ENCODE measurements at regions not wholly inside any gene's neighbourhood (a gene's known extent, or its start where the extent isn't known, plus 50 kb on each side); places are given as distances from the start of the nearest gene placed in this dataset.

DNA sequence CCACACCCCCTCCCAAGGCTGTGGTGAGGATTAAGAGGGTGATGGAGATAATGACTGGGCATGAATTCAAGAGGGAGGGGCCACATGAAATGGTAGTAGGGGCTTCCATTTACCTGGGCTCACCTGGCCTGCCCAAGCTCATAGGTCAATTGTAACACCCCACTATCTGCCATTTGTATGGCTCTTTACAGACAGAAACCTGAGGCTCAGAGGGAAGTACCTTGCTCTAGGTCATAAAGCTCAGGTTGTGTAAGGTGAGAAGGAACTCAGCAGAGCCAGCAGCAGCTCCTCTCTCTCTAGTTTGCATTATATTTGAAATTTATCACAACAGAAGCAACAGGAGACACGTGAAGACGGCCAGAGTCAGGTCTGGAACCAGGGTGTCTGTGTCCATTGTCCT lies 133.4 kb upstream of the ALDH1B1 start:
- TF ChIP-seq, protein P1, sequence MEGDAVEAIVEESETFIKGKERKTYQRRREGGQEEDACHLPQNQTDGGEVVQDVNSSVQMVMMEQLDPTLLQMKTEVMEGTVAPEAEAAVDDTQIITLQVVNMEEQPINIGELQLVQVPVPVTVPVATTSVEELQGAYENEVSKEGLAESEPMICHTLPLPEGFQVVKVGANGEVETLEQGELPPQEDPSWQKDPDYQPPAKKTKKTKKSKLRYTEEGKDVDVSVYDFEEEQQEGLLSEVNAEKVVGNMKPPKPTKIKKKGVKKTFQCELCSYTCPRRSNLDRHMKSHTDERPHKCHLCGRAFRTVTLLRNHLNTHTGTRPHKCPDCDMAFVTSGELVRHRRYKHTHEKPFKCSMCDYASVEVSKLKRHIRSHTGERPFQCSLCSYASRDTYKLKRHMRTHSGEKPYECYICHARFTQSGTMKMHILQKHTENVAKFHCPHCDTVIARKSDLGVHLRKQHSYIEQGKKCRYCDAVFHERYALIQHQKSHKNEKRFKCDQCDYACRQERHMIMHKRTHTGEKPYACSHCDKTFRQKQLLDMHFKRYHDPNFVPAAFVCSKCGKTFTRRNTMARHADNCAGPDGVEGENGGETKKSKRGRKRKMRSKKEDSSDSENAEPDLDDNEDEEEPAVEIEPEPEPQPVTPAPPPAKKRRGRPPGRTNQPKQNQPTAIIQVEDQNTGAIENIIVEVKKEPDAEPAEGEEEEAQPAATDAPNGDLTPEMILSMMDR (IDR thresholded peaks at IDR 0.05; ENCODE audit: low read depth, low read length, missing input control), result no peak
- TF ChIP-seq SP1 (IDR thresholded peaks at IDR 0.05), result no peak
- TF ChIP-seq RAD21 (IDR thresholded peaks at IDR 0.05), result no peak
- TF ChIP-seq, protein P2, sequence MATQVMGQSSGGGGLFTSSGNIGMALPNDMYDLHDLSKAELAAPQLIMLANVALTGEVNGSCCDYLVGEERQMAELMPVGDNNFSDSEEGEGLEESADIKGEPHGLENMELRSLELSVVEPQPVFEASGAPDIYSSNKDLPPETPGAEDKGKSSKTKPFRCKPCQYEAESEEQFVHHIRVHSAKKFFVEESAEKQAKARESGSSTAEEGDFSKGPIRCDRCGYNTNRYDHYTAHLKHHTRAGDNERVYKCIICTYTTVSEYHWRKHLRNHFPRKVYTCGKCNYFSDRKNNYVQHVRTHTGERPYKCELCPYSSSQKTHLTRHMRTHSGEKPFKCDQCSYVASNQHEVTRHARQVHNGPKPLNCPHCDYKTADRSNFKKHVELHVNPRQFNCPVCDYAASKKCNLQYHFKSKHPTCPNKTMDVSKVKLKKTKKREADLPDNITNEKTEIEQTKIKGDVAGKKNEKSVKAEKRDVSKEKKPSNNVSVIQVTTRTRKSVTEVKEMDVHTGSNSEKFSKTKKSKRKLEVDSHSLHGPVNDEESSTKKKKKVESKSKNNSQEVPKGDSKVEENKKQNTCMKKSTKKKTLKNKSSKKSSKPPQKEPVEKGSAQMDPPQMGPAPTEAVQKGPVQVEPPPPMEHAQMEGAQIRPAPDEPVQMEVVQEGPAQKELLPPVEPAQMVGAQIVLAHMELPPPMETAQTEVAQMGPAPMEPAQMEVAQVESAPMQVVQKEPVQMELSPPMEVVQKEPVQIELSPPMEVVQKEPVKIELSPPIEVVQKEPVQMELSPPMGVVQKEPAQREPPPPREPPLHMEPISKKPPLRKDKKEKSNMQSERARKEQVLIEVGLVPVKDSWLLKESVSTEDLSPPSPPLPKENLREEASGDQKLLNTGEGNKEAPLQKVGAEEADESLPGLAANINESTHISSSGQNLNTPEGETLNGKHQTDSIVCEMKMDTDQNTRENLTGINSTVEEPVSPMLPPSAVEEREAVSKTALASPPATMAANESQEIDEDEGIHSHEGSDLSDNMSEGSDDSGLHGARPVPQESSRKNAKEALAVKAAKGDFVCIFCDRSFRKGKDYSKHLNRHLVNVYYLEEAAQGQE (IDR thresholded peaks at IDR 0.05), result no peak
- no peak for TF ChIP-seq HNF4A (conservative IDR thresholded peaks at IDR 0.05)
- TF ChIP-seq, protein P3, sequence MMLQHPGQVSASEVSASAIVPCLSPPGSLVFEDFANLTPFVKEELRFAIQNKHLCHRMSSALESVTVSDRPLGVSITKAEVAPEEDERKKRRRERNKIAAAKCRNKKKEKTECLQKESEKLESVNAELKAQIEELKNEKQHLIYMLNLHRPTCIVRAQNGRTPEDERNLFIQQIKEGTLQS (IDR thresholded peaks at IDR 0.05), result no peak
- TF ChIP-seq GABPA (IDR thresholded peaks at IDR 0.05 in 1 of 2, conservative IDR thresholded peaks at IDR 0.05 in 1 of 2), result no peak
- TF ChIP-seq, protein P4, sequence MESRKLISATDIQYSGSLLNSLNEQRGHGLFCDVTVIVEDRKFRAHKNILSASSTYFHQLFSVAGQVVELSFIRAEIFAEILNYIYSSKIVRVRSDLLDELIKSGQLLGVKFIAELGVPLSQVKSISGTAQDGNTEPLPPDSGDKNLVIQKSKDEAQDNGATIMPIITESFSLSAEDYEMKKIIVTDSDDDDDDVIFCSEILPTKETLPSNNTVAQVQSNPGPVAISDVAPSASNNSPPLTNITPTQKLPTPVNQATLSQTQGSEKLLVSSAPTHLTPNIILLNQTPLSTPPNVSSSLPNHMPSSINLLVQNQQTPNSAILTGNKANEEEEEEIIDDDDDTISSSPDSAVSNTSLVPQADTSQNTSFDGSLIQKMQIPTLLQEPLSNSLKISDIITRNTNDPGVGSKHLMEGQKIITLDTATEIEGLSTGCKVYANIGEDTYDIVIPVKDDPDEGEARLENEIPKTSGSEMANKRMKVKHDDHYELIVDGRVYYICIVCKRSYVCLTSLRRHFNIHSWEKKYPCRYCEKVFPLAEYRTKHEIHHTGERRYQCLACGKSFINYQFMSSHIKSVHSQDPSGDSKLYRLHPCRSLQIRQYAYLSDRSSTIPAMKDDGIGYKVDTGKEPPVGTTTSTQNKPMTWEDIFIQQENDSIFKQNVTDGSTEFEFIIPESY (IDR thresholded peaks at IDR 0.05), result no peak
- no peak for TF ChIP-seq TAF1 (conservative IDR thresholded peaks at IDR 0.05)
- TF ChIP-seq, protein P5, sequence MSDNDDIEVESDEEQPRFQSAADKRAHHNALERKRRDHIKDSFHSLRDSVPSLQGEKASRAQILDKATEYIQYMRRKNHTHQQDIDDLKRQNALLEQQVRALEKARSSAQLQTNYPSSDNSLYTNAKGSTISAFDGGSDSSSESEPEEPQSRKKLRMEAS (IDR thresholded peaks at IDR 0.05), result no peak
- no peak for TF ChIP-seq EGR1 (IDR thresholded peaks at IDR 0.05; ENCODE audit: low read depth in 2 of 2)
- TF ChIP-seq YY1 (IDR thresholded peaks at IDR 0.05), result no peak

Data from liver (tissue), 3 donors.